D721Med (cell line): ENCODE measurements at regions not wholly inside any gene's neighbourhood (a gene's known extent, or its start where the extent isn't known, plus 50 kb on each side); places are given as distances from the start of the nearest gene placed in this dataset.

ENCODE experiments used
- DNase-seq: peaks from one replicate; pipeline ENCODE4 v3.0.0; 2011; ENCODE audit warnings: low spot score; ENCODE audit not compliant: insufficient read length
- FAIRE-seq: peaks from 2 replicates; lab custom pipeline; 2011; peaks lifted over from hg19 to GRCh38; lab: Jason Lieb, UNC
- TF ChIP-seq, protein P1 (sequence below): IDR thresholded peaks from 2 replicates; pipeline ENCODE4 v1.5.1; 2012; ENCODE audit warnings: mild to moderate bottlenecking, control low read depth; ENCODE audit not compliant: insufficient read depth; ENCODE audit errors: missing control alignments

DNA sequence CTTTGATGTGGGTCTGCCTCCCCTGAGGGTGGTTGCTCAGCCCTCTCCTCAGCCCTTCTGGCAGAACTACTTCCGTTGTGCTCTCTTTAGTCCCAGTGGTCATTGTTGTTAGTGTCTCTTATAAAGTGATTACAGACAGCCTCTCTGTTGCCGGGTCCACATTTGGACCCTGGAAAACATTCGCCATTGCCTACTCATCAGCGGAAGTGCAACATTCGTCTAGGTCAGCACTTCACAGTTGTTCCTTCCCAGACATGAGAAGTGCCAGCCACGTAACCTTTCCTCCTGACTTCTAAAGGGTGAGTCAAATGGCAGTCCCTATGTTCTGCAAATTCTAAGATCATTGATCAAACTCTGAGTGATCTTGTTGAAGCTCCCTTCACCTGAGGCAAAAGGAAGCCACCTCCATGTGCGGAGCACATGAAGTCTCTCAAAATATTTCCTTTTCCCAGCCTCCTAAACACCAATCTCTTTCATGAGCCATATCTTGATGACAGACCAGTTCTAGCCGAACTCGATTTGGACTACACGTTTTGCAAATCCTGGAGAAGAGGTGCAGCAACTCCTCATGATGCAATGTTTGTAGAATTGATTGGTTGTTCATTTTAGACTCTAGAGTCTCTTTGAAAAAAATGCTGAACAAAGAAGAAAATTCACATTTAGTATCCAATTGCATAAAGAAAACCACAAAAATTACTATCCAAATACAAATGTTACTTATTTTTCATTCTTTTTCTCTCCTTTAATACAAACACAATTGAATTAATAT, 163.8 kb downstream of the RPL10L start:
- TF ChIP-seq, protein P1, sequence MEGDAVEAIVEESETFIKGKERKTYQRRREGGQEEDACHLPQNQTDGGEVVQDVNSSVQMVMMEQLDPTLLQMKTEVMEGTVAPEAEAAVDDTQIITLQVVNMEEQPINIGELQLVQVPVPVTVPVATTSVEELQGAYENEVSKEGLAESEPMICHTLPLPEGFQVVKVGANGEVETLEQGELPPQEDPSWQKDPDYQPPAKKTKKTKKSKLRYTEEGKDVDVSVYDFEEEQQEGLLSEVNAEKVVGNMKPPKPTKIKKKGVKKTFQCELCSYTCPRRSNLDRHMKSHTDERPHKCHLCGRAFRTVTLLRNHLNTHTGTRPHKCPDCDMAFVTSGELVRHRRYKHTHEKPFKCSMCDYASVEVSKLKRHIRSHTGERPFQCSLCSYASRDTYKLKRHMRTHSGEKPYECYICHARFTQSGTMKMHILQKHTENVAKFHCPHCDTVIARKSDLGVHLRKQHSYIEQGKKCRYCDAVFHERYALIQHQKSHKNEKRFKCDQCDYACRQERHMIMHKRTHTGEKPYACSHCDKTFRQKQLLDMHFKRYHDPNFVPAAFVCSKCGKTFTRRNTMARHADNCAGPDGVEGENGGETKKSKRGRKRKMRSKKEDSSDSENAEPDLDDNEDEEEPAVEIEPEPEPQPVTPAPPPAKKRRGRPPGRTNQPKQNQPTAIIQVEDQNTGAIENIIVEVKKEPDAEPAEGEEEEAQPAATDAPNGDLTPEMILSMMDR = no peak
- DNase-seq (no peak), FAIRE-seq (no peak)

DNA sequence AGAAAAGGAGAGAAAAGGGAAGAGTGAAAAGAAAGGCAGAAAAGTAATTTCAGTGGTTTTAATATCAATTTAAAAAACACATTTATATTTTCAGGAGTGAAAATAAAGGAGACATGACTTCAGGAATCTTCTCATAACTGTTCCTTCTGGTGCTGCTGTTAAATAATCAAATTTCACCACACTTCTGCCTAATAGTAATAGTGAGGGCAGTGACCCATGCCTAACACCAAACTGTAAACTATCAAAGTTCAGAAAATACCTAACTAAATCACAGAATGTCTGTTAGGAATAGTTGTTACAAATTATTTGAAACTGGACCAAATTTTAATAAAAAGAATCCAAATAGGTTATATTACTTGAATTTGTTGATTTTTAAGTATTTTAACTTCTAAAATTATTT, 169.4 kb downstream of the RPL10L start:
- FAIRE-seq (no peak), DNase-seq (no peak)
- TF ChIP-seq, protein P1 = no peak

DNA sequence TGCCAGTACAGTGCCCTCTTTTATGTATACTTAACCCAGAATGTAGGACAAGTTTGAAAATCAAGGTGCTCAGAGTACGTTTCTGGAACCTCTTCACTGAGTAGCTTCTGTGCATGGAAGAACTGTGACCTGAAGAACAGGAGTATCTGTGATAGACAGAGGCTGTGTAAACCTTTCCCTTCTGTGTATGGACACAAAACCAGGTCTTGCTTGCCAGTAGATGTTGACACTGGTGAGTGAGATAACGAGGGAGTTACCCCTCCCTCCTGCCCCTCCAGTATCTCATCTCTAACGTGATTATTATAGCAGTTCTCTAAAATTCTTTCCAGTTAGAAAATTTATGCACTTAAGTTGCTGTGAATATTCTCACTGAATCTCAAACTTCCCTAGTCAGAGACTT, 170.8 kb downstream of the RPL10L start:
- FAIRE-seq = no peak
- TF ChIP-seq, protein P1 = no peak

DNA sequence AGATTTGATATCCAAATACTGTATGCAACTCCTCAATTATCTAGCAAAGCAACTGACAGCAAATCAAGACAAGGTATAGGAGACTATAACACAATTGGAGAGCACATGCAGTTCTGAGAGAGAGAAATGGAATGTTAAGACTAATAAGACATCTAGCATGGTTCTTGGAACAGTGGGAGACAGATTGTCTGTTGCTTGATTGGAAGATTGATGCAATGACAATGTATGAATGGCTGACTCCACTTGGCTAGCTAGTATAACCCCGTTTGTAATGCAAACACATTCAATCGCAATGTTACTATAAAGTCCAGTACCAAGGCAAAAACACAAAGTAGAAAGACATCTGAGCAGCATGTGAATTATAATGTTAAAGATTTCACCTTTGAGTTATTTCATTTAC, 179.3 kb downstream of the RPL10L start:
- FAIRE-seq = peak; percentile 35
- no peak for DNase-seq
- TF ChIP-seq, protein P1 = no peak

More for the DNA sequence above, 170.8 kb downstream of the RPL10L start:
- no peak for DNase-seq

DNA sequence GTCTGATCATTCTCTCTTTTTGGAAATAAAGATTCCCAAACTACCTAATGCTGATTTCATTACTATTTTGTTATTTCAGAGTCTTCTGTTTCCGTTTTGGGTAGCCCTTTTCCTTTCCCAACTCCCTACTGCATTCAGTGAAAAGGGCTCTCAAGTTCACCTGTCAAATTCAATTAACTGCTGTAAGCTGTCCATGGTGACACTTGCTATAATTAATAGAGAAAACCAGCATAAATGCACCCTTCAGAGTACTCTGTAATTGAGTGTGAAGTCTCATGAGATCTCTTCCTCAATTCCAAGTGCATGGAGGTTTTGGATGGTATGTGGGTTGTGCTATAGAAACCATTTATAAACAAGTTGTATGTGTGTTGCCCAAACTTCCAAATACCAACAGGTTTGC, 187.2 kb downstream of the RPL10L start:
- FAIRE-seq = no peak
- no peak for DNase-seq
- TF ChIP-seq, protein P1 = no peak

DNA sequence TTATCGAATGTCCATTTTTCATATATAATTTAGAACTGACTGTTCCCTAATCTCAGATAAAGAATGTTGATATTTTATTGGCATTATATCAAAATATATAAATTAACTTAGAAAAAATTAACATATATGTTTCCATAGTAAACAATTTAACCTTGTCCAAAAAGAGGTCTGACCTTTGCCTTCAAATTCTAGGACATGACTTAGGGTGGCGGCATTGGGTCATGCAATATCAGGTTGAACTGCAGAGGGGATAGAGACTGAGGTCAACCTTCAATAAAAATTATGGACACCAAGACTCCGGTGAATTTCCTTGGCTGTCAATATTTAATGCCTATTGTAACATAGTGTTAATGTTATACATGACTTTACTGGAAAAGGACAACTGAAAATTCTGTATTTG, 199.8 kb downstream of the RPL10L start:
- no peak for FAIRE-seq
- TF ChIP-seq, protein P1 = no peak
- DNase-seq = no peak

DNA sequence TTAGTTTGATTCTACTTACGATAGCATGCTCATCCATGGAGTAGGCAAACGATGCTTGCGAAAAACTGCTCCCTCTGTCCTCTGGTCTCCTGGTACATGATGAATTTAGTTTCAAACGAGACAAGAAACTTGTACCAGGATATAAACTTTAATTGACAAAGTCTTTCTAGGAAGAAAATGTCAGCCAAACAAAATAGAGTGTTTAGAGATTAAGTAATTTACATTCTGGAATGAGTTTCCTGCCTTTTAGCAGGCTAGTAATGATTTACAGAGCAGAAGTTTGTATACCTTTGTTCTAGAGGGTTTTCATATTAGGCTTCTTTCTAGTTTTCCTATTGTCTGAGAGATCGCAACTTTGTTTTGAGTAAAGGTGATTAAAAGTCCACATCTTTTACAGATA, 206.9 kb downstream of the RPL10L start:
- no peak for FAIRE-seq
- no peak for DNase-seq
- TF ChIP-seq, protein P1 = no peak
